CD8-positive, alpha-beta memory T cell (primary cell): ENCODE measurements at regions not wholly inside any gene's neighbourhood (a gene's known extent, or its start where the extent isn't known, plus 50 kb on each side); places are given as distances from the start of the nearest gene placed in this dataset.

Experiments used
- CTCF ChIA-PET: fragments of 350-600 bp; sonication (Branson Sonifier 250); formaldehyde crosslinking; loops from one replicate; lab custom pipeline; 2021; ENCODE audit warnings: antibody characterized with exemption; lab: Charles Lee
- POLR2A ChIA-PET: fragments of 350-600 bp; sonication (Branson Sonifier 250); formaldehyde crosslinking; loops from one replicate; lab custom pipeline; 2021; ENCODE audit warnings: antibody characterized with exemption; lab: Charles Lee
- DNase-seq, 5 donors: peaks; one replicate each; pipeline versions ENCODE4 v3.0.0 to v3.0.0-alpha.2; 2020 to 2022; ENCODE audit warnings: mixed read lengths in 1 of 5
- H3K27ac ChIP-seq: one replicate; pipeline ENCODE4 v1.7.0; 2013; ENCODE audit warnings: low read depth, mild to moderate bottlenecking, low read length, moderate library complexity
- H3K27me3 ChIP-seq: 2 replicates; pipeline ENCODE4 v1.7.0; 2013; ENCODE audit warnings: low read length, mild to moderate bottlenecking; ENCODE audit not compliant: insufficient read depth, poor library complexity, severe bottlenecking
- H3K36me3 ChIP-seq: 2 replicates; pipeline ENCODE4 v1.7.0; 2013; ENCODE audit warnings: mild to moderate bottlenecking, low read length, moderate library complexity; ENCODE audit not compliant: insufficient read depth
- H3K4me1 ChIP-seq: 2 replicates; pipeline ENCODE4 v1.7.0; 2013; ENCODE audit warnings: mild to moderate bottlenecking, low read length, moderate library complexity; ENCODE audit not compliant: insufficient read depth
- H3K4me3 ChIP-seq: 2 replicates; pipeline ENCODE4 v1.7.0; 2013; ENCODE audit warnings: mild to moderate bottlenecking, low read length
- H3K9me3 ChIP-seq: 2 replicates; pipeline ENCODE4 v1.7.0; 2013; ENCODE audit warnings: mild to moderate bottlenecking, low read length
- H3K27ac Mint-ChIP-seq, 8 donors: one replicate each; pipeline ENCODE4 v1.8.0; 2020 to 2021; ENCODE audit warnings: mixed read lengths in 8 of 8, mild to moderate bottlenecking in 6 of 8, inconsistent platforms in 3 of 8, moderate library complexity in 3 of 8
- H3K27me3 Mint-ChIP-seq, 2 donors: one replicate each; pipeline ENCODE4 v1.8.0; 2020 to 2021; ENCODE audit warnings: mixed read lengths in 2 of 2, mild to moderate bottlenecking in 1 of 2, moderate library complexity in 1 of 2
- H3K36me3 Mint-ChIP-seq, 3 donors: one replicate each; pipeline ENCODE4 v1.8.0; 2020 to 2021; ENCODE audit warnings: mixed read lengths in 3 of 3, inconsistent platforms in 1 of 3, mild to moderate bottlenecking in 1 of 3
- H3K4me1 Mint-ChIP-seq, 3 donors: one replicate each; pipeline ENCODE4 v1.8.0; 2020 to 2021; ENCODE audit warnings: mixed read lengths in 3 of 3, inconsistent platforms in 1 of 3, mild to moderate bottlenecking in 1 of 3
- H3K4me3 Mint-ChIP-seq, 7 donors: one replicate each; pipeline ENCODE4 v1.8.0; 2020 to 2021; ENCODE audit warnings: mixed read lengths in 7 of 7, mild to moderate bottlenecking in 6 of 7, moderate library complexity in 4 of 7, inconsistent platforms in 2 of 7
- H3K9me3 Mint-ChIP-seq, 5 donors: one replicate each; pipeline ENCODE4 v1.8.0; 2020 to 2022; ENCODE audit warnings: mixed read lengths in 5 of 5, mild to moderate bottlenecking in 3 of 5, moderate library complexity in 2 of 5, inconsistent platforms in 1 of 5

DNA sequence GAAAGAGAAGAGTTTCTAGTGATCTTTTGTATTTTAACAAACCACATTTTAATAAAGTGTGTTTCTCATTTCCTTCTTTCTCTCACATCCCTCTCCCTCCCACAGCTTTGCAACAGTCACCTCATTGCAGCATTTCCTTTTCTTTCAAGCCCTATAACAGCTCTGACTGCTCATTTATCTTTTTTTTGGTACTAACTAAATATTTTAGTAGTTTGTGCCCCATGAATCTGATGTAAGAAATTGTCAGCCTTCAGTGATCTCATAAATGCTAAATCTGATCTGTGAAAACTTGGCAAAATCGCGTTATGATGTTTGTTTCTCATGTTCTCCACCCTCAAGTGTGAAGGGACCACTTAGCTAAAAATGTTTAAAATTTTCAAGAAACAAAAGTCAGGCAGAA lies 258.5 kb upstream of the SLIT2 start:
- no peak overlapping the region for H3K4me3 Mint-ChIP-seq
- Histone ChIP-seq H3K4me3 (no peak overlapping the region), H3K36me3 (no peaks in the 10 kb centered on the region), H3K4me1 (no peaks in the 10 kb centered on the region), H3K9me3 (no peaks in the 10 kb centered on the region), H3K27ac (no peak overlapping the region), H3K27me3 (no peaks in the 10 kb centered on the region)
- peaks cover 1 to 25% (median 6%) of the 10 kb centered on the region in 5 donors for H3K9me3 Mint-ChIP-seq
- CTCF ChIA-PET: no interaction called here
- no peaks in the 10 kb centered on the region for H3K36me3 Mint-ChIP-seq
- POLR2A ChIA-PET: no interaction called here
- DNase-seq: no peak
- H3K4me1 Mint-ChIP-seq: no peaks in the 10 kb centered on the region
- no peaks in the 10 kb centered on the region for H3K27me3 Mint-ChIP-seq
- no peak overlapping the region for H3K27ac Mint-ChIP-seq

DNA sequence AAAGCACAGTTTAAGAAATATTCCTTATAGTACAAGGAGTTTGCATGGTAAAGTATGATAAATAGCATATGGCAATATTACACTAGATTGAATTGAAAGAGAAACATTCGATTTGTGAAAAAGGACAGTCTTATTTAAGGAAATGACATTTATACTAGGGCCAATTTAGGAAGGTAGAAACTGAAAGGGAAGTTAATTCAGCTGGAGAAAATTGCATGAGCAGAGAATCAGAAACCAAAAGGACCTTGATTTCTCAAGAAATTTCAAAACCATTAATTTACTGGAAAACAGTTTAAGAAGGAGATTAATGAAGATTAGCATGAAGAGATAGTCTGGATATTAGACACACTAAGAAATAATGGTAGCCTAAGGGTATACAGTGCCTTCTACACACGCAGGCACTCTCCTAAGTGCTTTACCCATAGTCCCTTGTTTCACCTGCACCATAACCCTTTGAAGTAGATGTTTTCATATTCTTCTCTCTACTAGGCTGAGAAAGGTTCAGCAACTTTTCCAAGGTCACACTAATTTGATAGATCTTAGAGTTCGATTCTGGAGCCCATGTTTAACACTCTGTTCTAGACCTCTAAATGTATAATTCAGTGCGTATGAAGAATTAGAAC lies 259.1 kb upstream of the SLIT2 start:
- H3K36me3 ChIP-seq: no peaks in the 10 kb centered on the region
- H3K4me3 Mint-ChIP-seq: no peak overlapping the region
- H3K4me1 ChIP-seq: no peaks in the 10 kb centered on the region
- no peak overlapping the region for H3K4me3 ChIP-seq
- peaks cover 6 to 29% (median 8%) of the 10 kb centered on the region in 5 donors for H3K9me3 Mint-ChIP-seq
- H3K27ac ChIP-seq: no peak overlapping the region
- H3K9me3 ChIP-seq: no peaks in the 10 kb centered on the region
- no peaks in the 10 kb centered on the region for H3K27me3 ChIP-seq
- H3K27ac Mint-ChIP-seq: no peak overlapping the region
- ChIA-PET POLR2A (no interaction called here), CTCF (no interaction called here)
- no peaks in the 10 kb centered on the region for H3K36me3 Mint-ChIP-seq
- DNase-seq: no peak
- no peaks in the 10 kb centered on the region for H3K27me3 Mint-ChIP-seq
- H3K4me1 Mint-ChIP-seq: no peaks in the 10 kb centered on the region

DNA sequence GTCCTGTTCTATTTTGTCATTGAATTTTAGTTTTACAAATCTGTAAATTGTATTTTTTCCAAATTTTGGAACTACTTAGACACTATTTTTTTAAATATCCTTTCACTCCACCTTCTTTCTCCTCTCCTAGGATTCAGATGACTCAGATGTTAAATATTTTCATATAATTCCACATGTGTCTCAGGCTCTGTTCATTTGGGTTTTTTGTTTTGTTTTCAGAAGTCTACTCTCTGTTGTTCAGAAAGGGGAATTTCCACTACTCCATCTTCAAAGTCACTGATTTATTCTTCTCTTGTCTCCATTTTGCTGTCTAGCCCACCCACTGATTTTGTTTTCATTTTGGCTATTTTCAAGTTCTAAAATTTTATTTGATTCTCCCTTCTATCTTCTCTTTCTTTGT lies 264.0 kb upstream of the SLIT2 start:
- Histone ChIP-seq H3K27ac (no peak overlapping the region), H3K4me3 (no peak overlapping the region)
- H3K4me3 Mint-ChIP-seq: no peak overlapping the region

DNA sequence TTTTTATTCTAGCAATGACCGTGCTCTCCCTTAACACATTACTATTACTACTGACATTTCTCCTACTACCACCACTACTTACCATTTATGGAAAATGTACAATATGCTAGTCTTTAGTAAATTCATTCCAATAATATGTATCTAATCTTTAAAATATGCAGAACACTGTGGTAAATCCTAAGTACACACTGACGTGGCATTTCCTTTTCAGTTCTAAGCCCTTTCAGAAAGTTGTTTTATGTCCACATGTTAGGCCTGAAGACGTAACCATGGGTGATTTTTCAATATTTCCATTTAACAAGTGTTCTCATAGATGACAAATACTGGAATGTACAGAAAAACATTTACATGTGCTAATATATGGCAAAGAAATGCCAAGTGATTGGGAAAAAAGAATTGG lies 268.6 kb upstream of the SLIT2 start:
- H3K4me1 Mint-ChIP-seq: no peaks in the 10 kb centered on the region
- no peaks in the 10 kb centered on the region for H3K27me3 Mint-ChIP-seq
- H3K36me3 ChIP-seq: no peaks in the 10 kb centered on the region
- H3K27me3 ChIP-seq: no peaks in the 10 kb centered on the region
- no peaks in the 10 kb centered on the region for H3K36me3 Mint-ChIP-seq
- ChIA-PET POLR2A (no interaction called here), CTCF (no interaction called here)
- H3K4me3 ChIP-seq: no peak overlapping the region
- H3K9me3 ChIP-seq: no peaks in the 10 kb centered on the region
- no peak overlapping the region for H3K27ac Mint-ChIP-seq
- H3K9me3 Mint-ChIP-seq: peaks cover 11 to 38% (median 16%) of the 10 kb centered on the region in 5 donors
- H3K4me1 ChIP-seq: no peaks in the 10 kb centered on the region
- H3K27ac ChIP-seq: no peak overlapping the region
- DNase-seq: no peak
- H3K4me3 Mint-ChIP-seq: no peak overlapping the region

More for the DNA sequence above, 264.0 kb upstream of the SLIT2 start:
- Histone ChIP-seq H3K27me3 (no peaks in the 10 kb centered on the region), H3K9me3 (no peaks in the 10 kb centered on the region), H3K4me1 (no peaks in the 10 kb centered on the region), H3K36me3 (no peaks in the 10 kb centered on the region)
- ChIA-PET POLR2A (no interaction called here), CTCF (no interaction called here)
- Mint-ChIP-seq H3K4me1 (no peaks in the 10 kb centered on the region), H3K9me3 (peaks cover 4 to 39% (median 6%) of the 10 kb centered on the region in 5 donors), H3K36me3 (no peaks in the 10 kb centered on the region), H3K27me3 (no peaks in the 10 kb centered on the region), H3K27ac (no peak overlapping the region)
- DNase-seq: no peak

DNA sequence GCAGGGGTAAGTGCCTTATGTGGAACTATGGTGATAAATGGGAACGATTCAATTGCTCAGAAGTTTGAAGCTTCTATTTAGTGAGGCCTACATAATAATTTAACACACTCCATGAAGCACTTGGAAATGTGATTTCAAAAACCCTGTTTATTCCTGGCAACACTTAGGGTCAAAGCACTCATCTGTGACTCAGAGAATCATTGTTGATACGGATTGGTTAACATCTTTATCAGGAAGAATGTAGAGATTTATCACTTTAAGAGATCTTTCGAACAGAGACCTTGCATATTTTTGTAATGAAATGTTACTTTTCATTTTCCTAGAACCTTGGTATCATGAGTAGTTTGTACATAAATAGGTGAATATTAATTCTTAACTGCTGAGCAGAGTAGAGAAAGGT lies 269.1 kb upstream of the SLIT2 start:
- POLR2A ChIA-PET: no interaction called here
- Mint-ChIP-seq H3K27ac (no peak overlapping the region), H3K4me3 (no peak overlapping the region)

DNA sequence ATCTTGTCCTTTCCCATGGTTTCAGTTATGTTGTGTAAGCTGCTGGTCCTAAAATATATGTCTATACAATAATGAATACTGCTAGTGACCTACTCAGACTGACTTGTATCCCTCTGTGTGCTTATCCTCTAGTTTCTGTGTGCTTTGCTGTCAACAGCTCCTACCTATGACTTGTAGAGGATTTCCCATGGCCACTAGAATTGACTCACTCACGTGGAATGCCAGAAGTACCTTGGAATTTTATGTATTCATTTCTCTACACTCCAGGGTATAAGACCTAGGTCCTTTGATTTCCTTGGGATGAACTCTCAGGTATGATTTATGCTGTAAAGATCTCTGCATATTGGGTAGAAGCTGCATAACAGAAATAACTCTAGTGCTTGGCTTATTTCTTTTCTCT lies 279.9 kb upstream of the SLIT2 start:
- Histone ChIP-seq H3K4me1 (no peaks in the 10 kb centered on the region), H3K9me3 (no peaks in the 10 kb centered on the region), H3K4me3 (no peak overlapping the region), H3K36me3 (no peaks in the 10 kb centered on the region), H3K27me3 (no peaks in the 10 kb centered on the region), H3K27ac (no peak overlapping the region)
- ChIA-PET CTCF (no interaction called here), POLR2A (no interaction called here)
- no peak for DNase-seq
- no peak overlapping the region for H3K27ac Mint-ChIP-seq
- H3K4me3 Mint-ChIP-seq: no peak overlapping the region
- no peaks in the 10 kb centered on the region for H3K27me3 Mint-ChIP-seq
- no peaks in the 10 kb centered on the region for H3K4me1 Mint-ChIP-seq
- peaks cover 5 to 16% (median 12%) of the 10 kb centered on the region in 5 donors for H3K9me3 Mint-ChIP-seq
- H3K36me3 Mint-ChIP-seq: no peaks in the 10 kb centered on the region

More for the DNA sequence above, 269.1 kb upstream of the SLIT2 start:
- Mint-ChIP-seq H3K9me3 (peaks cover 12 to 40% (median 15%) of the 10 kb centered on the region in 5 donors), H3K27me3 (no peaks in the 10 kb centered on the region), H3K4me1 (no peaks in the 10 kb centered on the region), H3K36me3 (no peaks in the 10 kb centered on the region)
- Histone ChIP-seq H3K27ac (no peak overlapping the region), H3K4me1 (no peaks in the 10 kb centered on the region), H3K27me3 (no peaks in the 10 kb centered on the region), H3K9me3 (no peaks in the 10 kb centered on the region), H3K36me3 (no peaks in the 10 kb centered on the region), H3K4me3 (no peak overlapping the region)
- CTCF ChIA-PET: no interaction called here
- no peak for DNase-seq

DNA sequence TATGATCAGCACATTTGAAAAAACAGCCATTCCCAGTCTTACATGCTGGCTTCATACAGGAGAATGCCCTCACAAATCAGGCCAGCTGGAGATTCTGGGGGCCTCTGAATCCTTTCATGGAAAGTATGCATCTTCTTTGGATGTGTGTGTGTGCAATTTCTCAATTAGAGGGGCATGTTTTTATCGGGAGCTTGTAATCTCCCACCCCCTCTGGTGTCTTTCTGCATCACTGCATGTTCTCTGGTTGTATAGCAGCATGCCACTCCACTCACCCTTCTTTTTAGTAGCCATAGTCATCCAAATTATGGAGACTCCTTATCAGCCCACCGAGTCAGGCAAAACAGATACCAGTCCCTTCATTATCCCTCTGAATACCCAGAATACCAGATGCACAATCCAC lies 282.2 kb upstream of the SLIT2 start:
- ChIA-PET CTCF (no interaction called here), POLR2A (no interaction called here)
- Histone ChIP-seq H3K27ac (no peak overlapping the region), H3K36me3 (no peaks in the 10 kb centered on the region), H3K27me3 (no peaks in the 10 kb centered on the region), H3K9me3 (no peaks in the 10 kb centered on the region), H3K4me1 (no peaks in the 10 kb centered on the region), H3K4me3 (no peak overlapping the region)
- no peak overlapping the region for H3K4me3 Mint-ChIP-seq
- DNase-seq: no peak
- H3K4me1 Mint-ChIP-seq: no peaks in the 10 kb centered on the region
- no peak overlapping the region for H3K27ac Mint-ChIP-seq
- no peaks in the 10 kb centered on the region for H3K36me3 Mint-ChIP-seq
- H3K27me3 Mint-ChIP-seq: no peaks in the 10 kb centered on the region
- peaks cover 3 to 18% (median 11%) of the 10 kb centered on the region in 5 donors for H3K9me3 Mint-ChIP-seq

DNA sequence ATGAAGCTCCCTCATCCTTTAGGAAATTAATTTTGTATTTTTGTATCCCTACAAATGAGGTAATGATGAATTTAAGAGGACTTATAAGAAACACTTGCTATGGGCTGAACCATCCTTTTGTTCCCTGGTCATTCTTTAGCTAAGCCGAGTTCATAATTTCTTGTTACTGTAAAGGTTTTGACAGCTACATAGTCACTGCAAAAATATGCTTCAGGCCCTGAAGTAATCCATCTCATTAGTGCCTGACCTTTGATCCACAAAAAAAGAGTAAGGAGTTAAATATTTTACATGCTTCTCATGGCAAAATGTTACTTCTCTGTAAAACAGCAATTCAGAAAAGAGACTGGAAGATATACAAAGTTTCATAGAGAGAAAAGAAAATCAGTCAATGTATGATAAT lies 290.6 kb upstream of the SLIT2 start:
- H3K4me1 ChIP-seq: no peaks in the 10 kb centered on the region
- no peak overlapping the region for H3K27ac Mint-ChIP-seq
- H3K4me3 ChIP-seq: no peak overlapping the region
- peaks cover 0 to 1% of the 10 kb centered on the region in 2 donors for H3K27me3 Mint-ChIP-seq
- H3K36me3 Mint-ChIP-seq: no peaks in the 10 kb centered on the region
- H3K27ac ChIP-seq: no peak overlapping the region
- H3K27me3 ChIP-seq: no peaks in the 10 kb centered on the region
- no peaks in the 10 kb centered on the region for H3K36me3 ChIP-seq
- H3K4me3 Mint-ChIP-seq: no peak overlapping the region
- ChIA-PET POLR2A (no interaction called here), CTCF (no interaction called here)
- DNase-seq: no peak
- peaks cover 2 to 22% (median 14%) of the 10 kb centered on the region in 5 donors for H3K9me3 Mint-ChIP-seq
- H3K4me1 Mint-ChIP-seq: no peaks in the 10 kb centered on the region
- no peaks in the 10 kb centered on the region for H3K9me3 ChIP-seq
